Left renal cortex interstitium (tissue), 4 donors: ENCODE measurements at regions not wholly inside any gene's neighbourhood (a gene's known extent, or its start where the extent isn't known, plus 50 kb on each side); places are given as distances from the start of the nearest gene placed in this dataset.

Experiments used
- DNase-seq, 4 donors: peaks; one replicate each; pipeline ENCODE4 v3.0.0-alpha.2; 2013; ENCODE audit warnings: low read depth in 4 of 4, low spot score in 2 of 4, missing footprints in 1 of 4

DNA sequence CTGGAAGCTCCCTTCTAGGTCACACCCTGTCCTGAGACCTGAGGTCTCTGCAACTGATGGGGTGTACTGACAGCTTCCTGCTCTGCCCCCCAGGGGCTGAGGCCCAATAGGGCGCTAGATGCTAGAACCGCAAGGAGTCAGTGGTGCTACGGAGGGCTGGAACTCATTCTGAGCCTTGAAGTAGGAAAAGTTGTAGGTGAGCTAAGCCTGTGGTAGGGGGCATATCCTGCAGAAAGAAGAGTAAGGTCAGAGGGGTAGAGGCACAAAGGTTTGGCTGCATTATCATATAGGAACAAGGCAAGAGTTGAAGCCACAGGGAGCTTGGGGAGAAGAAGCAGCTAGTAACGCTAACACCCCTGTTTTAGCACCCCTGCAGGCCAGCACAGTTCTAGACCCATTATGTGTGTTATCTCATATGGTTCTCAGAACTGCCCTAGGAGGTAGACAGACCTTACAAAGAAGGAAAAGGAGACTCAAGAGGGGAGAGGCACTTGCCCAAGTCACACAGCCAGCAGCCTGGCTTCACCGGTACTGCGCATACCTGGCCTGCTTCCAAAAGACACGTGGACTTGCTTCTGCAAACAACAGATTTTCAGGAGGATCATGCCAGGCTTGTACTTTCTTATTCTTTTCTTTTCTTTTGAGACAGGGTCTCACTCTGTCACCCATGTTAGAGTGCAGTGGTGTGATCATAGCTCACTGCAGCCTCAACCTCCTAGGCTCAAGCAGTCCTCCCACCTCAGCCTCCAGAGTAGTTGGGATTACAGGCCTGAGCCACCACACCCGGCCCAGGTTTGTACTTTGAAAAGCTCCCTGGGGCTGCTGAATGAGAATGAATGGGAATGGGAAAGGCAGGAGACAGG, 156.1 kb downstream of the MRPL14 start:
- no peak for DNase-seq

DNA sequence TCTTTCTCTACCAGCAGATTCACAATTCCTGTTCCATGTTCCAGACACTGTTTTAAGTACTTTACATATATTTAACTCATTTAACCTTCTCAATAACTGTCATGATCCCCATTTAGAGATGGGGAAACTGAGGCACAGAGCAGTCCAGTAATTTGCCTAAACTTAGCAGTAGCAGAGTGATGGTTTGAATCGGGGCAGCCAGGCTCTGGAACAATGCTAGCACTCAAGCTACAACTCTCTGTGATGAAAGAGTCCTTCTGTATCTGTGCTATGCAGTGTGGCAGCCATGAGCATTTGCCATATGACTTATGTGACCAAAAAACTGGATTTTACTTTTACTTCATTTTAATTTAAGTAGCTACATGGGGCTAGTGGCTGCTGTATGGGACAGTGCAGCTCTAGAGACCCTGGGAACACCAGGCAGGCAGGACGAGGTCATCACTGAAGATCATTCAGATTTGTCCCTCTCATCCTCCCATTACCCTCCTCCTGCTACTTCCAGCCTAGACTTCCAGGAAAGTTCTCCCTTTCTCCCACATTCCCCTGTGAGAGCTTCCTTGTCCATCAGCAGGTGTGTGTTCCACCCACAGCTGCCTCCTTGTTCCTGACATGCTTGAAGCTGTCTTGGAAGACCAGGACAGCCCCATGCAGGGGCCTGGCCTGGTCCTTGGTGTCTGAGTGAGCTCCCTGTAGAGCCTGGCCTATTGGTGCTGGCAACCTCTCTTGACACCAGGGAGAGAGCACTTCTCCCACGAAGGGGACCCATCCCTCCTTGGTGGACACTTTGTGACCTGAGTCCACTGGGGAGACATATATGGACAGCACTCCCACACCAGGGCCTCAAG, 157.0 kb downstream of the MRPL14 start:
- no peak for DNase-seq

DNA sequence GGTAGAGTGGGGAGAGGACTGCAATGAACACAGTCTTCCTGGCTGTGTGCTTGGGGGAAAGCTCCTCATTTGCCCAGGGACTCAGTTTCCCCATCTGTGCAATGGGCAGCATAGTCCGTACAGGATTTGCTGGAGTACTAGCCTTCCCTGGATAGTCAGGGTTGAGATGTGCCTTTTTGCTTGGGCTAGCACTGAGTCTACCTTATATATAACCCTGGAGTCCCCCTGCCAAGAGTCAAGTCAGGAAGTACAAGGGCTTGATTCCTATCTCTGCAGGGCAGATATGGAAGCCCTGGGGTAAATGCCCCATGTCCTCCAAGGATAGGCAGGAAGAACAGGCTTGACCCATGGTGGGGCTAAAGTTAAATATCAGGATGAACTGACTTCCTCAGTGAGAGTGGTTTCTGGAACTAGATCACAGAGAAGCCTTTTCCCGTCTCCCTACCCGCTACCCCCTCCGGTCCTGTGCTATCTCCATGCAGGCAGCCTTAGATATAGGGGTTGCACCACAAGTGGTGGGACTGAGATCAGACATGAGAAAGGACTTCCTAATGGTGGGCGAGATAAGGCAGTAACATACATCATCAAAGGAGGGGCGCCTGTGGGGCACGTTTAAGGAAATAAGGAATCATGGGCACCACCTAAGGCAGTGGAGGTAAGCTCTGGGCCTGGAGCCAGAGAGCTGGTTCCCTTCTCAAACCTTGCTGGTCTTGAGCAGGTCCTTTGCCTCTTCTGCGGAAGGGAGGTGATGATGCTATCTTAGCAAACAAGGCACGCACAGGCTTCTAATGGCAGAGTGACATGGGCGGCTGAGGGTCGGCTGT, 157.9 kb downstream of the MRPL14 start:
- DNase-seq: no peak

DNA sequence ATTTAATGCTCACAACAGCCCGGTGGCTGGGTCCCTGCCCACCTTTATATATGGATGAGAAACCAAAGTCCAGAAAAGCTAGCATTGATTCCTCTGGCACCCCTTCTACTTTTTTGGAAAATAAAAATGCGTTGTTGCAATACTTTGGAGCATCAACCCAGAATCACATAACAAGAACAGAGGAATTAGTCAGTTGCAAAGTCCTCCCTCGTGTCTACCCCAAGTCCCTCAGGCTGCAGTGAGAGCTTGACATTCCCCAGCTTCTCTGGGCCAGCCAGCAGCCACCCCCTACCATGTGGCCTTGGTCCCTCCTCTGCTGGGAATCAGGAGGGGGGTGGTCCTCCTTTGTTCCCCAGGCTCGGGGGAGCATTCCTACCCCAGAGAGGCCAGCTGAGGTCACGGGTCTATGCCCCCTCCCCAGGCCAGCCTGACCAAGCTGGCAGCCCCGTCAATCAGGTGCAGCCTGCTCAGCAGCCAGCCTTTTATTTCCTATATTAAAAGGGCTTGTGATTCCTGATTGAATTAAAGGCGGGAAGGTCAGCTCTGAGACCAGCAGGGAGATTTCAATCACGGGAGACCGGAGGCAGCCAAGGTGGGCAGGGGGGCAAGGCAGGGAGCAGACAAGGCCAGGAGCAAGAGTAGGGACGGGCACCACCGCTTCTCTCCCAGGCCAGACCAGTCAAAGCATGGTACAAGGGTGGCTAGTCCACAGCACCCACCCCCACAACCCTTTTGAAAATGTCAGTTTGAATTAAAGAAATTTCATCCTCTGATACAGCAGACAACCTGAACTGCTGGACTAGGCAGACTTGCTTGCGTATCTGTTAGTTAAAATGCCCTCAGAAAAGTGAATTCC, 158.9 kb downstream of the MRPL14 start:
- DNase-seq: no peak

DNA sequence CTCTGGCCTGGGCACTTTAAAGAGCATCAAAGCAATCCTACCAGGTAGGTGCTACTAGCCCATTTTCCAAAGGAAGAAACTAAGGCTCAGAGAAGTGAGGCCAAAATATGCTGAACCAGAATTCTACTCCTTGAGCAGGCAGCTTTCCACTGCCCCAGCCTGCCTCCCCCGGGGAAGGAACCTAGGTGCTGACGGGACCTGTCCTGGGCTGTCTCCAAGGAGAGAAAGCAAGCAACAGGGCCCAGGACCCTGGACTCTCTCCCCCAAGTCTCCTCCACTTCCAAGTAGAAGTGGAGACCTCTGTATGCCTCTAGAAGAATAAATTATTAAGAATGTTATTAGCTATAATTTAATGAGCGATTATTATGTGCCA, 159.5 kb downstream of the MRPL14 start:
- DNase-seq: no peak

DNA sequence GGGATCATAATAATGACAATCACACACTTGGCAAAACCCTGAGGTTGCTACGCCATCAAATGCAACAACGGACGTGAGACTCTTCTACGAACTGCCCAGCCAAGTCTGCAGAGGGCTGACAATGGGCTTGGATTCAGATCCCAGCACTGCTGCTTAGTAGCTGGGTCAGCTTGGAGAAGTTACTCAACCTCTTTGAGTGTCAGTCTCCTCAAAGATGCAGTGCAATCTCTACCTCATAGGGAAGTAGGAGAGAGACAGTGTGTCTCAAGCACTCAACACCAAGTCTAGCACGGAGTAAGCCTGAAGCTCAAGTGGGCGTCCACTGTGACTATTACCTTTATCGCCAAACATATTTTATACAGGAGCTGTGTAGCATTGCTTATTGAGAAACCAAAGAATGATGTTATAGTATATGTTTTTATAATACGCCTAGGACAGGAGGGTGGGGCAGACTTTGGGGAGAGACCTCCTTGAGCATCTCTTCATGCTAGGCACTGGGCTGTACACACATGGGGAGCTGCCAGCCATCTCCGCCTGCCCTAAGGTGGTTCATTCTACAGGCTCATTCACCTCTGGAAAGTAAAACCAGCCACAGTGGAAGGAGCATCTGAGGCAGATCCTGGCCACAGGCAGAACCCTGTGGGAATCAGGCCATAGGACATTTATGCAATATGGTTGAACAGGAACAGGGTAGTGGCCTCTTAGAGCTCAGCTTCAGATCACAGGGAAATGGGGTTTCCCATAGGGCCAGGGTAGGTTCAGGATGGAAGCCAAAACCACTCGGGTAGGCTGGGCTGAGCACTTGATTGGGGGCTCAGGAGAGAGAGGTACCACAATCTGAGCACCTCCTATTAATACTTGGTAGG, 160.2 kb downstream of the MRPL14 start:
- no peak for DNase-seq

DNA sequence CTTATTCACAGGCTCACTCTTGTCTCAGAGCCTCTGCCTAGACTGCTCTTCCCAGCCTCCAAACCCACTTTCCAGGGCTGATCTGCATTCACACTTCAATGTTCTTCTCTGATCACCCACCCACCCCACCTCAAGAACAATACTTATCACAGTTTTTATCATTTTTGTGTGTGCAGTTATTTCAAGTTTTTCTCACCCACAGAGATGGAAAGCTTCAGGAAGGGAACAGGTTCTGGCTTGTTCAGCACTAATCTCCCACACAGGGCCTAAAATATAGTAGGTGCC, 160.9 kb downstream of the MRPL14 start:
- DNase-seq: no peak

DNA sequence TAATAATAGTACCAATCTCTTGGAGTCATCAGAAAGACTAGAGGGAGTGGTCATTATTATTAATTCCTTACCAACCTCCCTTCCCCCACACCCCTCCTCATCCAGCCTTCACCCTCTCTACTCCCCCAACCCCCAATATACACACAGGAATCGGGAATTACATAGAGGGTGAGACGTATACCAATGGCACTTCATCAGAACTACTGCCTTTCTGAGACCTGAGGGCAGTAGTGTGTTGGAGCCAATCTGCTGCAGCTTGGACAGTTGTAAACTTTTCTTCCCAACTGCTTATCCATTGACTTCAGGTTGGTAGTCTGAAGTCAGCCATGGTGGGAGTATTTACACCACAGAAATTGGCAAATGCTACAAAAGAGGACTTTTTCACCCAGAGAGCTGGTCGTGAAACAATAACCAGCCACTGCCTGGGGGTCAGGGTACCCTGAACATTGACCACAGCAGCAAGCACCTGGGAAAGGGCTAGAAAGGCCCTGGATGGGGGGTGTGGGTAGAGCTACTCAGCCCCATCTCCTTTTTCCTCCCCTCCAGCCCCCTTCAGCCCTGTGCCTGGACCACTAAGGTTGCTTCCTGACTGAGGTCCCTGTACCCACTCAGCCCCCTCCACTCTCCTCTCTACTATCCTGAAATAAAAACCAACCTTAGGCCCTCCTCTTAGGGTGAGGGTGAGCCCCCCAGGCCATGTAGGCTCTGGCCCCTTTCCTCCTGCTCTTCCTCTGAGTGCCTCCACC, 161.5 kb downstream of the MRPL14 start:
- no peak for DNase-seq

DNA sequence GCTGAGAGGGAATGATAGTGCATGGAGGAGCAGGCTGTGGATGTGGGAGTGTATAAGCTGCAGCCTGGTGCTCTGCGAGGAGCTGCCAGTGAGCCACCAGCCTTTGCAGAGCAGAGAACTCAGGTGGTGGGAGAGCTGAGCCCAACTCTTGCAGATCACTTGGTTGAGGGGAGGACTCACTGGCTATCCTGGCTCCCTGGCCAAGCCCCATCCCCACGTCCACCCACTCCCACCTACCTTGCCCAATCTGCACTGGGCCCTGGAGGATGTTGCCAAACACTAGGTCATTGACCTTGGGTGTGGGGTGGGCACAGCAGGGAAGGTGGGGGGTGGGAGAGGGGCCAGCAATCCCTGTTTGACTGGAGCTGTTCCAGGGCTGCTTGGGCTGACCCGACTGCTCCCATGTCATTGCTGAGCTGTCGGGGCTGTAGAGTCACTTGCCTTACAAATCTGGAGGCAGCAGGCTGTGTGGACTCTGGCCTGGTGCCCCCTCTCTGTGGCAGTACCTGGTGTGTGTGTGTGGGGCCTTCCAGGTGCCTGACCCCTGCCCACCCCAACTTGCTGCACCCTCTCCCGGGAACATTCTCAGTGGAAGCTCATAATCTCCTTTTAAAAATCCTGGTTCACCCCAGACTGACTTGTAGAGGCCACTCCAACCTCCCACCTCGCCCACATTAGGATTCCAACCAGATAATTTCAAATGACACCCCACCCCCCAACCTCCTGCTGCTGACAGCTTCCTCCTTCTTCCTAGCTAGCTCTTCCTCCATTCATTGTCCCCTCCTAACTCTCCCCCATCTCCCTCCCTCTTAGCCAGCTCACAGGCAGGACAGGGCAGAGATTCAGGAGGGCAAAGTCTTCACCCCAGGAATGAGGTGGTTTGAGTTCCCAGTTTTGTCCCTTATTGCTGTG, 162.3 kb downstream of the MRPL14 start:
- no peak for DNase-seq

DNA sequence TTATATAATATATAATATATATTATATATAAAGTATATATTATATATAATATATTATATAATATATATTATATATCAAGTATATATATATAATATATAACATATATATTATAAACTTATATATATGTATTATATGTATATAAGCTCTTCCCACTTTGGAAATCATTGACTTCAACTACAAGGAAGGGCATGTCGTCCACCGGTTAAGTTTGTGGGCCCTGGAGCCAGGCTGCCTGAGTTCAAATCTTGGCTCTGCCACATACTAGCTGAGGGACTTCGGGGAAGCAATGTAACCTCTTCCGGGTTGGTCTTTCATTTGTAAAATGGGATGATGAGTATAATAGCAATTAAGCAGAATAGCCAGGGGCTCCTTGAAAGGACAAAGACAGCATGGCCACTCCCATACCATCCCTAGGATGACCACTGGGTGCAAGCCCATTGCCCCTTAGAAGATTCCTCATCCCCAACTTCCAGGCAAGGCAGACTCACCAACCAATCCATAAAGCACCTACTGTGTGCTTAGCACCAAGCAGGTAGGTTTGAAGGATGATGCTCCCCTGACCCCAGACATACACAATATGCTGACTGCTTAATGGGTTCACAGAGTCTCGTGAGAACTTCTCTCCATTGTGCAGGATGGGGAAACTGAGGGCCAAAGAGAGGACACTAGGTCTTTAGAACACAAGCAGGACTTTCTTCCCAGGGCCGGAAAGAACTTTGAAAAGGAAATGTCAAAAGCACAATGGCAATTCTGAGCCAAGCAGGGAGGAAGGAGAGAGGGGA, 163.2 kb downstream of the MRPL14 start:
- DNase-seq: no peak

DNA sequence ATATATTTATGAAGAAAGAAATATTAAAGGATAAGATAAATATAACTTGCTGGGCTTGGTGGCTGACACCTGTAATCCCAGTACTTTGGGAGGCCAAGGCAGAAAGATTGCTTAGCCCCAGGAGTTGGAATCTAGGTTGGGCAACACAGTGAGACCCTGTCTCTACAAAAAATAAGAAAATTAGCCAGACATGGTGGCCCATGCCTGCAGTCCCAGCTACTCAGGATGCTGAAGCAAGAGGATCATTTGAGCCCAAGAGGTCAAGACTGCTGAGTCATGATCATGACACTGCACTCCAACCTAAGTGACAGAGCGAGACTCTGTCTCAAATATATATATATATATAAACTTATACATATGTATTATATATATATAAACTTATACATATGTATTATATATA, 164.0 kb downstream of the MRPL14 start:
- no peak for DNase-seq

DNA sequence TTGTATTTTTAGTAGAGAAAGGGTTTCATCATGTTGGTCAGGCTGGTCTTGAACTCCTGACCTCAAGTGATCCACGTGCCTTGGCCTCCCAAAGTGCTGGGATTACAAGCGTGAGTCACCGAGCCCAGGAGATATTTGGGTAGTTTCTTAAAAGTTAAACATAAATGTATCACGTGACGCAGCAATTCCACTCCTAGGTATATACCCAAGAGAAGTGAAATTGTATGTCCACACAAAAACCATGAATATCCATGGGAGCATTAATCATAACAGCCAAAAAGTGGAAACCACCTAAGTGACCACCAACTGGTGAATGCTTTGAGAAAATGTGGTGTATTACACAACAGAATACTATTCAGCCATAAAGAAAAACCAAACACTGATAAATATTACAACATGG, 164.8 kb downstream of the MRPL14 start:
- no peak for DNase-seq

DNA sequence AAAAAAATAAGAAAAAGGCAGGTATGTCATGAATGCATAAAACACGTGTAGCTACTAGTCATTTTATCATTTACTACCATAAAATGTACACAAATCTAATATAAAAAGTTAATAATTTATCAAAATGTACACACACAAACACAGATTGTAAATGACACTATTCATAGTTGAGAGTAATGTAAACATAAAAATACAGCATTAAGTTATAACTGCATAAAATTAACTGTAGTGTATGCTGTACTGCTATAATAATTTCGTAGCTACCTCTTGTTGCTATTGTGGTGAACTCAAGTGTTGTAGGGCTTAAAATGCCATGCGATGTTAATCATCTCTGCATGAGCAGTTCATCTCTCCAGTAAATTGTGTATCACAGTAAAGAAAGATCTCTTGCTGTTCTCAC, 170.0 kb downstream of the MRPL14 start:
- DNase-seq: no peak

DNA sequence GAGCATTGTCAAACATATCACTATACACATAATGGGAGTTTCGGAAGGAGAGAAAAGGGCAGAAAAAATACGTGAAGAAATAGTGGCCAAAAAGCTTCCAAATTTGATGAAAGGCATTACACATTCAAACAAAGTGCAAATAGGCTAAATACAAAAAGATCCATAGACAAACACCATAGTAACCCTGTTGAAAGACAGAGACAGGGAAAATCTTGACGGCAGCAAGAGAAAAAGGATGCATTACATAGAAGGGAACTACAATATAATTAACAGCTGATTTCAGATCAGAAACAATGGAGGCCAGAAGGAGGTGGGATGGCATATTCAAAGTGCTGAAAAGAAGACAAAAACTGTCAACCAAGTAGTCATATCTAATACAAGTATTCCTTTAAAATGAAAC, 170.8 kb downstream of the MRPL14 start:
- DNase-seq: no peak

DNA sequence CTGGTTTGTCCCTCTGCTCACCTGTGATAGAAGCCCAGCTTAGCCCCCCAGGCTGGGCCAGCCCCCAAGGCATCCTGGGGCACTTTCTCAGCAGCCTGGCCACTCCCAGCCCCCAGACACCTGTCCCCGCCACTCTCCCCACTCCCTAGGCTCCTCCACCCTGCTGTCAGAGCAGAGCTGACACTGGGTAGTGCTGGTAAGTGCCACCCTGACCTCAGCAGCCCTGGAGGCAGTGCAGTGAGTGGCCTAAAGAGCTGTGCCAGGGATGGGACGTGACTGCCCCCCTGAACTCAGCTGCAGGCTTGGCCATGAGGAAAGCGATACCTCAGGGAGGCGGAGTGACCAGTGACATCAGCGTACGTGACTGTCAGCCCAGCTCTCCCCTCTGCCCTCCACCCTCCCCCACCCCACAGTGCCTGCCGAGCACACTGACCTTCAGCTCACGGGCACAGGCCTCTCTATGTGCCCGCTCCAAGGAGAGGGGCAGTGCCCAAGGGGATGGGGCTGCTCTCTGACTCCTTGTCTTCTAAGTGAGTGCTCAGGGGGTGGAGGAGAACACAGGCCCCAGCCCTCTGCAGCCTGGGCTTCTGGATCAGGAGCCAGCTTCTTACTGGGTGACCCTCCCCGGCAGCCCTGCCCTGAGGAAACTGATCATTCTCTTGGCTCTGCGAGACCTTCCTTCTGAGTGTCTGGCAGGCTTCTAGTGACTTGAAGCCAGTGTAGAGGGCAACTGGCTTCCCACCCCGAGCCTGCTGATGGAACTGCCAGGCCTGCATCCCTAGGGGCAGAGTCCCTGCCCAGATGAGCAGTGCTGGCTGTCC, 172.7 kb downstream of the MRPL14 start:
- no peak for DNase-seq

DNA sequence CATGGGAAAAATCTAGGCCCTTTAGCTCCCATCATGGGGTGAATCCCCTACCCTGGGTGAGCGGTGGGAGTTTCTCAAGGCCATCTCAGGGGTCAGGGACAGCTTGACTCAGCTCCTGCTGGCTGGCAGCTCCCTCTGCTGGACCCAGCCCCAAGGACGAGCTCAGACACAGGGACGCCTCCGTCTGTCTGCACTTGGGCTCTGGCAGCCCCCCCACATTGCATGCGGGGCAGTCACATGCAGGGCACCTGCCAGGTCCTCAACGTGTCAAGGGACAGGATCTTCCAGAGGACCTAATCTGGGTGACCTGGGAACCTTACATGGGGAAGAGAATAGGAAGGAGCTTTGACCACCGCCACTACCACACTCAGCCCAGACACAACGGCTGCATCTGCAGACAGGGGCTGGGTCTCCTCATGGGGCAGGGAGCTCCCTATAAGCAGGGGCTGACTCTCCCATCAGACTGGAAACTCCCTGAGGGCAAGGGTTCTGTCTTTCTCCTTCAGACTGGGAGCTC, 173.4 kb downstream of the MRPL14 start:
- DNase-seq: no peak
